ENCODE measurements at regions not wholly inside any gene's neighbourhood (a gene's known extent, or its start where the extent isn't known, plus 50 kb on each side); places are given as distances from the start of the nearest gene placed in this dataset.

- Mint-ChIP-seq H3K27ac (no peak overlapping the region), H3K4me3 (no peak overlapping the region), H3K9me3 (peaks cover 2 to 29% (median 10%) of the 10 kb centered on the region in 9 donors), H3K4me1 (no peaks in the 10 kb centered on the region), H3K36me3 (no peaks in the 10 kb centered on the region), H3K27me3 (peaks cover 0 to 6% (median 0%) of the 10 kb centered on the region in 5 donors)
- POLR2A ChIA-PET = no interaction called here
- ATAC-seq (no peak), DNase-seq (no peak)
Measured at GRCh38 chr13:104389691-104390090, 1323.5 kb upstream of the SLC10A2 start.

DNA sequence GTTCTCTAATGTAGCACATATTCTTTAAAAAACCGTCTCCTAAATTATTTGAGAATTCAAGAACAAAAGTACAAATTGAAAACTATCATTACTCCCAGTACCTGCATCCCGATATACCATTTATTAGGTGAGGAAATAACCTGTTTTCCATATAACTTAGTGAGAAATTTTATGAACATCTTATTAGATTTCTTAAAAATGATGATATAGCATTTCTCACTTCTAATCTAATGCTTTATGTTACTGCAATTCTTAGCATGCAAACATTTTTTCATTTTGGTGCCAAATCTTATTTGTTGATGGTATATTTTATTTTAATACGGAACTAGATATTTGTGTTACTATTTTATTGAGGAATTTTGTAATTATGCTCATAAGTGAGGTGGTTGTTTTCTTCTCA lies 1321.3 kb upstream of the SLC10A2 start:
- POLR2A ChIA-PET = no interaction called here
- H3K4me3 Mint-ChIP-seq = no peak overlapping the region
- no peaks in the 10 kb centered on the region for H3K36me3 Mint-ChIP-seq
- no peaks in the 10 kb centered on the region for H3K27me3 Mint-ChIP-seq
- H3K9me3 Mint-ChIP-seq = peaks cover 2 to 30% (median 9%) of the 10 kb centered on the region in 9 donors
- H3K4me1 Mint-ChIP-seq = no peaks in the 10 kb centered on the region
- ATAC-seq (no peak), DNase-seq (no peak)
- H3K27ac Mint-ChIP-seq = no peak overlapping the region

- no peak overlapping the region for H3K27ac Mint-ChIP-seq
- peaks cover 0 to 27% (median 7%) of the 10 kb centered on the region in 9 donors for H3K9me3 Mint-ChIP-seq
- no peaks in the 10 kb centered on the region for H3K27me3 Mint-ChIP-seq
- no peak overlapping the region for H3K4me3 Mint-ChIP-seq
- no peak for DNase-seq
- no peaks in the 10 kb centered on the region for H3K36me3 Mint-ChIP-seq
- POLR2A ChIA-PET = no interaction called here
- H3K4me1 Mint-ChIP-seq = no peaks in the 10 kb centered on the region
- ATAC-seq = no peak
Measured at GRCh38 chr13:104385404-104385803, 1319.2 kb upstream of the SLC10A2 start.

DNA sequence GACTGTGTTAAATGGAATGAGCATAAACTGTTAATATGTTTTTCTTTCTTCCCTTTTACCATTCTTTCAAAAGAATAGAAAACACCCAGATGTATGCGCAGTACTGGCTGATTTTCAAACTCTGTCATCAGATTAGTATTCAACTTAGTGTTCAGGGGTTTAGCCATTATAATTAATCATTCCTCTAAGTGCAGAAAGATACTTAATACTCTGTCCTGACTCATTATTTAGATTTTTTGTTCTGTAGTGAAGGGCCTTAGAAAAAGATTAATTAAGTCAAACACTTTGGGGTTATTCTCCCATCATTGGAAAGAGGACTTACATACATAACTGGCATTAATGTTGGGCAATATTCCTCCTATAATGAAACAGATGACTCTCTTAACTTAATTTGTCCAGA lies 1316.7 kb upstream of the SLC10A2 start:
- no peaks in the 10 kb centered on the region for H3K27me3 Mint-ChIP-seq
- no peak overlapping the region for H3K27ac Mint-ChIP-seq
- no peak for ATAC-seq
- no peaks in the 10 kb centered on the region for H3K4me1 Mint-ChIP-seq
- H3K4me3 Mint-ChIP-seq = no peak overlapping the region
- no peaks in the 10 kb centered on the region for H3K36me3 Mint-ChIP-seq
- peaks cover 0 to 26% (median 3%) of the 10 kb centered on the region in 9 donors for H3K9me3 Mint-ChIP-seq
- POLR2A ChIA-PET = no interaction called here
- no peak for DNase-seq

DNA sequence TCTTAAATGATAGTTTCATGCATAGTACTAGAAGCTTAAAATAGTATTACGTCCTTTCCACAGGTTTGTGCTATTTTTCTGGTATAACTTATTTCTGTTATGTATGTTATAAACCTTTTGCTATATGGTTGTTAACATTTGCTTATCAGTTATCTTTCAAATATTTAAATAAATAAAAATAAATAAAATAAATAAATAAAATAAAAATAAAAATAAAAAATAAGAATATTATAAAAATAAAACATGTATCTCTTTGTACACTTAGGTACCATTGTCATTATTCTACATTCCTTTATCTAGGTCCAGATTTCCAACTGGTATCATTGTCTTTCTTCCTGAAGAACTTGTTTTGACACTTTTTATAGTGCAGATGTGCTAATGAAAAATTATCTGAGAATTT lies 1310.4 kb upstream of the SLC10A2 start:
- H3K27me3 Mint-ChIP-seq = no peaks in the 10 kb centered on the region
- no peak overlapping the region for H3K27ac Mint-ChIP-seq
- H3K9me3 Mint-ChIP-seq = peaks cover 0 to 21% (median 4%) of the 10 kb centered on the region in 9 donors
- ATAC-seq (no peak), DNase-seq (no peak)
- H3K36me3 Mint-ChIP-seq = no peaks in the 10 kb centered on the region
- POLR2A ChIA-PET = no interaction called here
- H3K4me1 Mint-ChIP-seq = no peaks in the 10 kb centered on the region
- no peak overlapping the region for H3K4me3 Mint-ChIP-seq

DNA sequence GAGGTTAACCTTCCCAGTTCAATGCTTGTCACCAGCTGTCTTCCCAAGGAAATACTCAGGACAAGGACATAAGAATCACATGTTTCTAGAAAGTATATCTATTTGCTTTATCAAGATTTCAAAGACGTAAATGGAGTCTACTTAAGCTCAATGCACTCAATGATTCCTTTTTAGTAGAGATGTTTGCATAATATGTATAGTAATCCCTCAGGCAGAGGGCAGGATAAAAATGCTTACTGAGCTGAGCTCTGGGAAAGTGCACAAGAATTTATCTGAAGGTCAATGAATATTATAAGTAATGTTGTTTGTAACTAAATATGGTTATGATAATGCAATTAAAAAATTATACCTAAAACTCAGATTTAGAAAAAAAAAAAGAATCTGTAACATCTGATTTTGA lies 1309.4 kb upstream of the SLC10A2 start:
- no peak overlapping the region for H3K27ac Mint-ChIP-seq
- no peaks in the 10 kb centered on the region for H3K36me3 Mint-ChIP-seq
- no peak for DNase-seq
- no peaks in the 10 kb centered on the region for H3K4me1 Mint-ChIP-seq
- H3K4me3 Mint-ChIP-seq = no peak overlapping the region
- POLR2A ChIA-PET = no interaction called here
- no peaks in the 10 kb centered on the region for H3K27me3 Mint-ChIP-seq
- ATAC-seq = no peak
- H3K9me3 Mint-ChIP-seq = peaks cover 0 to 17% (median 4%) of the 10 kb centered on the region in 9 donors

GRCh38 chr13:104372095-104372655 lies 1306.0 kb upstream of the SLC10A2 start:
- POLR2A ChIA-PET = no interaction called here
- H3K9me3 Mint-ChIP-seq = peaks cover 0 to 8% (median 0%) of the 10 kb centered on the region in 9 donors

DNA sequence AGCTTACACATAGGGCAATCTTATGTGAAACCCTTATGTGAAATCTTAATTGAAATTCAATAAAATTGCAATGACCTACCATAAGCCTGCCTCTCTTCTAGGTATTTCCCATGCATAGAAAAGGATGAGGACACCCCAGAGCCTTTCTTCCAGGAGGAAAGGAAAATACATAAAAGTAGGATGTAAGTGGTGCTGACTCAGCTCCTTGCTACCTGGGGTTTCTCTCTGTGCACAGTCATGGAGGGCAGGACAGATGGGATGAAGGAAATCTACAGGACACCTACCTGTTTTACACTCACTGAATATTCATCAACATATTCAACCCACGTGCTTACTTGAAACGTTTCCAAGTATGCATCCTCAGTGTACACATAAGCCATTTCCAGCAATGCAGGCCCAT lies 1299.2 kb upstream of the SLC10A2 start:
- no peak for DNase-seq
- Mint-ChIP-seq H3K4me3 (no peak overlapping the region), H3K27ac (no peak overlapping the region), H3K27me3 (peaks cover 0 to 9% (median 0%) of the 10 kb centered on the region in 5 donors), H3K4me1 (no peaks in the 10 kb centered on the region), H3K36me3 (no peaks in the 10 kb centered on the region), H3K9me3 (peaks cover 0 to 8% (median 0%) of the 10 kb centered on the region in 9 donors)
- no peak for ATAC-seq
- POLR2A ChIA-PET = no interaction called here

More at GRCh38 chr13:104372095-104372655, 1306.0 kb upstream of the SLC10A2 start:
- no peak overlapping the region for H3K4me3 Mint-ChIP-seq
- H3K27me3 Mint-ChIP-seq = no peaks in the 10 kb centered on the region
- ATAC-seq (no peak), DNase-seq (no peak)
- no peaks in the 10 kb centered on the region for H3K36me3 Mint-ChIP-seq
- no peaks in the 10 kb centered on the region for H3K4me1 Mint-ChIP-seq
- no peak overlapping the region for H3K27ac Mint-ChIP-seq

DNA sequence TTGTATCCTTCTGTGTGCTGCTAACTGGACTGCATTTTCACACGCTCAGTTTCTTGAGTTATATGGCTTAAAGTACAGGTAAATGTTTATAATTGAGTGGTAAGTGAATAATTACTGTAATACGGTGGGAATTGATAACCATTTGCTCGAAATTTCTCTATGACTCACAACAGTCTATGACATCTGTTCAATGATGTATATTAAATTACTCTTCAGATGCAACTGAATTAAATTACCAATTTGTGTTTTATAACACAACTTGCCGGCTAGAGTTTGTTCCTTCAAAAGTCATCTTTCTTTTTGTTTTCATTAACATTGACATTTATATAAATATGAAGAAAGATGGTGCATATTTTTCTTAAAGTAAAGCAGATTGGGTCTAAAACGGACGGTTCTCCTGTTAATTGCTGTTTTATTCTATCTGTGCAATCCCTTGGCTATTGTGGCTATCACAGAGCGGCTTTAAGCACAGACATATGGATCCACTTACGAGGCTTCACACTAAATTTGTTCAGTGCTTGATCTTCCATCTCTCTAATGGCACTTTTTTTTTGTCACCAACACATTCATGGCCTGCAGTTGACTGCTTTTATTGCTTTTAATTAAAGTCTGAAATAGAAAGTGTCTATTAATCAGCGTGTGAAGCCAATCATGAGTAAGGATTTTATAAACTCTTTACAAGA lies 1291.6 kb upstream of the SLC10A2 start:
- no peak for ATAC-seq
- Mint-ChIP-seq H3K9me3 (peaks cover 0 to 6% (median 0%) of the 10 kb centered on the region in 9 donors), H3K4me3 (no peak overlapping the region), H3K27ac (no peak overlapping the region), H3K27me3 (peaks cover 0 to 3% (median 0%) of the 10 kb centered on the region in 5 donors), H3K4me1 (no peaks in the 10 kb centered on the region), H3K36me3 (no peaks in the 10 kb centered on the region)
- no peak for DNase-seq
- POLR2A ChIA-PET = no interaction called here

GRCh38 chr13:104357174-104357573 lies 1291.0 kb upstream of the SLC10A2 start:
- no peak for ATAC-seq
- no peaks in the 10 kb centered on the region for H3K4me1 Mint-ChIP-seq
- POLR2A ChIA-PET = no interaction called here
- H3K27ac Mint-ChIP-seq = no peak overlapping the region
- no peaks in the 10 kb centered on the region for H3K36me3 Mint-ChIP-seq
- peaks cover 0 to 8% (median 0%) of the 10 kb centered on the region in 9 donors for H3K9me3 Mint-ChIP-seq
- no peak for DNase-seq
- no peak overlapping the region for H3K4me3 Mint-ChIP-seq
- H3K27me3 Mint-ChIP-seq = peaks cover 0 to 3% (median 0%) of the 10 kb centered on the region in 5 donors

DNA sequence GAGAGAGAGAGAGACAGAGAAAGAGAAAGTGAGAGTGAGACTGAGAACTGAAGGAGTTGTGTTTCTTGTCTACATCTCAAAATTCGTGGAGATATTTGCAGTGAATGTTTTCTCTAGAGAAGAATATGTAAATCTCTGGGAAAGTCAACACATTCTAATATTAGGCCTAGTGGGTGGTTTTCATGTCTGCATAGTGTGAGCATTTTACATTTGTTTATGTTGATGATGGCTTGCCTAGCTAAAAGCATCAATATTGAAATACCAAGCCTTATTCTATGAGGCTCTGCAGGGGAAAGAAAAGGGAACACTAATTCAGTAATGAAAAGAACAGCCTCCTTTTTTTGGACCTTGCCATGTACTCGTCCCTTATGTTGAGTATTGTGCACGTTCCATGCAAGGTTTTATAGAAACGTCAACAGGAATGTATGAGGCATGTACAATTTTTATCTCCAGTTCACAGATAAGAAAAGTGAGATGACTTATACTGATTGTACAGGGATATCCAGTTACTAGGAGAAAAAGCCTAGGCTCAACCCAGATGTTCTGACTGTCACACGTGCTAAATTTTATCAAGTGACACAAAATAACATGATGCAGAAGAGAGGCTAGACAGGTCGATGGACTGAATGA lies 1288.9 kb upstream of the SLC10A2 start:
- H3K4me3 Mint-ChIP-seq = no peak overlapping the region
- H3K36me3 Mint-ChIP-seq = no peaks in the 10 kb centered on the region
- H3K27me3 Mint-ChIP-seq = peaks cover 0 to 3% (median 0%) of the 10 kb centered on the region in 5 donors
- H3K9me3 Mint-ChIP-seq = peaks cover 0 to 17% (median 3%) of the 10 kb centered on the region in 9 donors
- no peaks in the 10 kb centered on the region for H3K4me1 Mint-ChIP-seq
- DNase-seq (no peak), ATAC-seq (no peak)
- H3K27ac Mint-ChIP-seq = no peak overlapping the region
- POLR2A ChIA-PET = no interaction called here

GRCh38 chr13:104327211-104327610 lies 1261.0 kb upstream of the SLC10A2 start:
- no peak overlapping the region for H3K4me3 Mint-ChIP-seq
- H3K36me3 Mint-ChIP-seq = no peaks in the 10 kb centered on the region
- peaks cover 0 to 9% (median 3%) of the 10 kb centered on the region in 9 donors for H3K9me3 Mint-ChIP-seq
- no peaks in the 10 kb centered on the region for H3K27me3 Mint-ChIP-seq
- DNase-seq = no peak
- POLR2A ChIA-PET = no interaction called here
- no peaks in the 10 kb centered on the region for H3K4me1 Mint-ChIP-seq
- no peak for ATAC-seq
- H3K27ac Mint-ChIP-seq = no peak overlapping the region

DNA sequence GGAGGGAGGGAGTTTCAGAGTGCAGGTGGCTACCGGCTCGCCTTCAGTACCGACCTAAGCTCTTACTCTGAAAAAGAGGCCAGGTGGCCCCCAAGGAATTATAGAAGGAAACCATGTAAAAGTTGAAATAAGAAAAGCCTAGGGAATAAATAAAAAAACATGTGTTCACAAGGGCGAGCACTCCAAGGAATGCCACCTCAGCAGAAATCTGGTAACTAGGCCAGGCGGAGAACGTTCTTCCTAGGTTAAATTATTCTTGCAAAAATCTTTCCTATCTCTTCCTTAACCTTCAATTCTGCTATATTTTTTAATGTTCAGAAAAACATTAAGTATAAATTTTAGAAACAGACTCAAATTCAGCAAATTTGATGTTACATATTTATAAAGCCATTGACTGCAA lies 1260.3 kb upstream of the SLC10A2 start:
- Mint-ChIP-seq H3K9me3 (peaks cover 0 to 3% (median 2%) of the 10 kb centered on the region in 9 donors), H3K27ac (no peak overlapping the region), H3K4me1 (no peaks in the 10 kb centered on the region), H3K36me3 (no peaks in the 10 kb centered on the region), H3K27me3 (no peaks in the 10 kb centered on the region), H3K4me3 (no peak overlapping the region)
- POLR2A ChIA-PET = no interaction called here
- ATAC-seq (no peak), DNase-seq (no peak)

Data from naive thymus-derived CD8-positive, alpha-beta T cell (primary cell).